Esophagus muscularis mucosa (tissue), 4 donors: ENCODE measurements at regions not wholly inside any gene's neighbourhood (a gene's known extent, or its start where the extent isn't known, plus 50 kb on each side); places are given as distances from the start of the nearest gene placed in this dataset.

Experiments
- DNase-seq: peaks from one replicate; pipeline ENCODE4 v3.0.0-alpha.2; 2017; ENCODE audit errors: extremely low spot score
- H3K27ac ChIP-seq, 4 donors: fragments of 200-600 bp; sonication (generic); replicated peaks in 1 of 4; 1 replicate in 3 of 4; 2 replicates in 1 of 4; pipeline ENCODE4 v1.5.1; 2016 to 2019; ENCODE audit warnings: mild to moderate bottlenecking in 1 of 4
- H3K27me3 ChIP-seq, 4 donors: fragments of 200-600 bp; sonication (generic); one replicate each; pipeline versions ENCODE4 v1.5.1 to v1.6.0; 2016 to 2019
- H3K36me3 ChIP-seq, 4 donors: fragments of 200-600 bp; sonication (generic); one replicate each; pipeline ENCODE4 v1.5.1; 2016 to 2019
- H3K4me1 ChIP-seq, 4 donors: fragments of 200-600 bp; sonication (generic); one replicate each; pipeline ENCODE4 v1.5.1; 2016 to 2019
- H3K4me3 ChIP-seq, 4 donors: fragments of 200-600 bp; sonication (generic); 1 replicate in 2 of 4; 2 replicates in 2 of 4; pipeline ENCODE4 v1.5.1; 2016 to 2019; ENCODE audit warnings: mild to moderate bottlenecking in 4 of 4, moderate library complexity in 1 of 4
- H3K9me3 ChIP-seq, 4 donors: fragments of 200-600 bp; sonication (generic); 1 replicate in 3 of 4; 2 replicates in 1 of 4; pipeline ENCODE4 v1.5.1; 2016 to 2019
- CTCF ChIP-seq, 3 experiments: fragments of 200-600 bp in 2 of 3; fragments of 450-650 bp in 1 of 3; sonication (generic) in 2 of 3; IDR thresholded peaks; one replicate each; pipeline ENCODE4 v1.5.1; 2017 to 2019; ENCODE audit warnings: antibody characterized with exemption in 3 of 3, mild to moderate bottlenecking in 2 of 3, moderate library complexity in 1 of 3
- EP300 ChIP-seq: sonication (generic); formaldehyde crosslinking; IDR thresholded peaks from one replicate; pipeline ENCODE4 v1.6.1; 2017; ENCODE audit warnings: antibody characterized with exemption
- POLR2A ChIP-seq: fragments of 450-650 bp; IDR thresholded peaks from one replicate; pipeline ENCODE4 v1.6.1; 2017; ENCODE audit warnings: antibody characterized with exemption, moderate library complexity, mild to moderate bottlenecking, low read depth
- POLR2AphosphoS5 ChIP-seq, 2 donors: sonication (generic); formaldehyde crosslinking; IDR thresholded peaks; one replicate each; pipeline ENCODE4 v1.6.1; 2017; ENCODE audit warnings: antibody characterized with exemption in 2 of 2
- WGBS: methylation state at CpG from one replicate; pipeline ENCODE4 v1.1.5; 2018; 5-methylcytosine and 5-hydroxymethylcytosine counted together
- intact Hi-C: fragments of 100-400 bp; cut with DNase I; formaldehyde crosslinking; loops from one replicate; pipeline ENCODE4 v1.15.1; 2023

GRCh38 chr3:88997260-88997659, 110.2 kb upstream of the EPHA3 start:
- Histone ChIP-seq H3K27ac (no peak overlapping the region), H3K4me1 (peaks cover 0 to 8% (median 3%) of the 10 kb centered on the region in 4 donors), H3K36me3 (no peaks in the 10 kb centered on the region), H3K27me3 (no peaks in the 10 kb centered on the region), H3K4me3 (no peak overlapping the region), H3K9me3 (peaks cover 0 to 8% (median 2%) of the 10 kb centered on the region in 4 donors)
- TF ChIP-seq POLR2A (no peak), EP300 (no peak), CTCF (IDR thresholded peaks at IDR 0.05) (no peak), POLR2AphosphoS5 (IDR thresholded peaks at IDR 0.05) (no peak)
- no peak for DNase-seq
- 91% methylated on average over 3 of the region's 3 CpGs for WGBS
- intact Hi-C loops, result no loop called here

GRCh38 chr3:89000886-89001285, 106.5 kb upstream of the EPHA3 start:
- no peak overlapping the region for H3K4me3 ChIP-seq
- intact Hi-C loops, result no loop called here
- no peak overlapping the region for H3K27ac ChIP-seq
- H3K36me3 ChIP-seq, result no peaks in the 10 kb centered on the region
- no peak for DNase-seq
- no peaks in the 10 kb centered on the region for H3K27me3 ChIP-seq
- peaks cover 0 to 8% (median 3%) of the 10 kb centered on the region in 4 donors for H3K4me1 ChIP-seq
- WGBS, result 19% methylated on average over 1 of the region's 1 CpG
- TF ChIP-seq CTCF (IDR thresholded peaks at IDR 0.05), result no peak
- TF ChIP-seq POLR2AphosphoS5 (IDR thresholded peaks at IDR 0.05), result no peak
- TF ChIP-seq EP300, result no peak
- no peak for TF ChIP-seq POLR2A
- H3K9me3 ChIP-seq, result peaks cover 0 to 8% (median 2%) of the 10 kb centered on the region in 4 donors

GRCh38 chr3:89002191-89002590, 105.2 kb upstream of the EPHA3 start:
- peaks cover 0 to 8% (median 2%) of the 10 kb centered on the region in 4 donors for H3K9me3 ChIP-seq
- H3K27ac ChIP-seq, result no peak overlapping the region
- TF ChIP-seq POLR2AphosphoS5 (IDR thresholded peaks at IDR 0.05) (no peak), CTCF (IDR thresholded peaks at IDR 0.05) (no peak), EP300 (no peak), POLR2A (no peak)
- H3K4me3 ChIP-seq, result no peak overlapping the region
- H3K27me3 ChIP-seq, result no peaks in the 10 kb centered on the region
- 77% methylated on average over 5 of the region's 5 CpGs for WGBS
- H3K4me1 ChIP-seq, result no peaks in the 10 kb centered on the region
- DNase-seq, result no peak
- intact Hi-C loops, result no loop called here
- H3K36me3 ChIP-seq, result no peaks in the 10 kb centered on the region

GRCh38 chr3:89013536-89013935, 93.9 kb upstream of the EPHA3 start:
- intact Hi-C loops, result no loop called here
- no peaks in the 10 kb centered on the region for H3K4me1 ChIP-seq
- no peak overlapping the region for H3K27ac ChIP-seq
- H3K27me3 ChIP-seq, result no peaks in the 10 kb centered on the region
- H3K4me3 ChIP-seq, result no peak overlapping the region
- TF ChIP-seq CTCF (IDR thresholded peaks at IDR 0.05) (no peak), EP300 (no peak)
- H3K9me3 ChIP-seq, result no peaks in the 10 kb centered on the region
- 77% methylated on average over 3 of the region's 3 CpGs for WGBS
- no peak for DNase-seq
- no peaks in the 10 kb centered on the region for H3K36me3 ChIP-seq

GRCh38 chr3:89017531-89017930, 89.9 kb upstream of the EPHA3 start:
- Histone ChIP-seq H3K27ac (no peak overlapping the region), H3K36me3 (no peaks in the 10 kb centered on the region), H3K4me1 (no peaks in the 10 kb centered on the region), H3K4me3 (no peak overlapping the region), H3K27me3 (no peaks in the 10 kb centered on the region), H3K9me3 (no peaks in the 10 kb centered on the region)
- intact Hi-C loops, result no loop called here
- 96% methylated on average over 1 of the region's 1 CpG for WGBS
- TF ChIP-seq POLR2A (no peak), POLR2AphosphoS5 (IDR thresholded peaks at IDR 0.05) (no peak), CTCF (IDR thresholded peaks at IDR 0.05) (no peak), EP300 (no peak)
- DNase-seq, result no peak
